DMS 273 (cell line): ENCODE measurements at regions not wholly inside any gene's neighbourhood (a gene's known extent, or its start where the extent isn't known, plus 50 kb on each side); places are given as distances from the start of the nearest gene placed in this dataset.

Experiments
- DNase-seq: peaks from one replicate; lab custom pipeline; 2025; ENCODE audit not compliant: unreplicated experiment; lab: John Stamatoyannopoulos, UW

GRCh38 chr2:148567716-148568115 is 76.8 kb upstream of the EPC2 start:
- no peak for DNase-seq

- no peak for DNase-seq
Measured at GRCh38 chr2:148568597-148568996, 76.0 kb upstream of the EPC2 start.

- DNase-seq = no peak
Measured at GRCh38 chr2:148569221-148569620, 75.3 kb upstream of the EPC2 start.

- DNase-seq = no peak
Measured at GRCh38 chr2:148570989-148571388, 73.6 kb upstream of the EPC2 start.

GRCh38 chr2:148577845-148578492 is 66.6 kb upstream of the EPC2 start:
- no peak for DNase-seq

GRCh38 chr2:148578493-148578884 is 66.1 kb upstream of the EPC2 start:
- DNase-seq = no peak

- DNase-seq = no peak
Measured at GRCh38 chr2:148582679-148583511, 61.7 kb upstream of the EPC2 start.

GRCh38 chr2:148585696-148586095 is 58.9 kb upstream of the EPC2 start:
- no peak for DNase-seq

- DNase-seq = no peak
Measured at GRCh38 chr2:148586522-148587128, 57.9 kb upstream of the EPC2 start.

GRCh38 chr2:148590612-148591011 is 53.9 kb upstream of the EPC2 start:
- DNase-seq = no peak

- DNase-seq = no peak
Measured at GRCh38 chr2:148592791-148593190, 51.8 kb upstream of the EPC2 start.

GRCh38 chr2:148593421-148593820 is 51.1 kb upstream of the EPC2 start:
- DNase-seq = no peak

GRCh38 chr2:148594216-148594615 is 50.3 kb upstream of the EPC2 start:
- peak; percentile 19 for DNase-seq
